ENCODE measurements at regions not wholly inside any gene's neighbourhood (a gene's known extent, or its start where the extent isn't known, plus 50 kb on each side); places are given as distances from the start of the nearest gene placed in this dataset.

GRCh38 chr18:60466677-60467076 is 94.1 kb upstream of the MC4R start:
- no peak overlapping the region for H3K14ac ChIP-seq (ENCODE audit: low read length)
- no peak overlapping the region for H3K9ac ChIP-seq (ENCODE audit: low read length)
- H3K4me2 ChIP-seq (ENCODE audit: low read length), result no peak overlapping the region

GRCh38 chr18:60469387-60470100 is 97.0 kb upstream of the MC4R start:
- no peak overlapping the region for H4K91ac ChIP-seq (ENCODE audit: low read depth, low read length)
- H3K79me2 ChIP-seq (ENCODE audit: control insufficient read depth, insufficient read depth, low read length, poor library complexity), result no peaks in the 10 kb centered on the region
- no peak overlapping the region for H2BK5ac ChIP-seq (ENCODE audit: low read depth, low read length, poor library complexity)
- H3K14ac ChIP-seq (ENCODE audit: low read length), result no peak overlapping the region
- no peak overlapping the region for H2AFZ ChIP-seq (ENCODE audit: insufficient read depth, low read length, poor library complexity)
- no CpG with 5 or more reads among the region's 5 CpGs for WGBS (ENCODE audit: extremely low coverage, insufficient coverage, insufficient read length)
- no peak overlapping the region for H4K8ac ChIP-seq (ENCODE audit: low read depth, low read length)
- H4K12ac ChIP-seq (ENCODE audit: low read depth, low read length), result no peak overlapping the region
- no peak overlapping the region for H3K27ac ChIP-seq (ENCODE audit: low read depth, low read length)
- no peak overlapping the region for H3K18ac ChIP-seq (ENCODE audit: low read length)
- H3K36me3 ChIP-seq (ENCODE audit: control insufficient read depth in 1 of 2, insufficient read depth in 2 of 2, low read length in 2 of 2), result no peaks in the 10 kb centered on the region
- no peak overlapping the region for H2BK12ac ChIP-seq (ENCODE audit: low read length)
- H3K27me3 ChIP-seq (ENCODE audit: insufficient read depth, low read length), result no peaks in the 10 kb centered on the region
- H3K23ac ChIP-seq (ENCODE audit: low read length), result no peak overlapping the region
- H2BK120ac ChIP-seq (ENCODE audit: insufficient read depth, low read length, poor library complexity), result no peak overlapping the region
- no peaks in the 10 kb centered on the region for H3K9me3 ChIP-seq (ENCODE audit: insufficient read depth, low read depth, low read length)
- H3K9ac ChIP-seq (ENCODE audit: low read length), result no peak overlapping the region
- H3K4ac ChIP-seq (ENCODE audit: low read depth, low read length), result no peak overlapping the region
- no peak overlapping the region for H3K4me2 ChIP-seq (ENCODE audit: low read length)
- H3K4me1 ChIP-seq (ENCODE audit: control insufficient read depth in 1 of 2, insufficient read depth in 2 of 2, low read length in 2 of 2), result no peaks in the 10 kb centered on the region
- no peak overlapping the region for H2AK5ac ChIP-seq (ENCODE audit: low read length)
- no peak overlapping the region for H3K4me3 ChIP-seq (ENCODE audit: low read depth, low read length)
- H3K79me1 ChIP-seq (ENCODE audit: low read length), result no peaks in the 10 kb centered on the region
- DNase-seq, result no peak

More at GRCh38 chr18:60466677-60467076, 94.1 kb upstream of the MC4R start:
- Histone ChIP-seq H4K12ac (ENCODE audit: low read depth, low read length) (no peak overlapping the region), H3K27me3 (ENCODE audit: insufficient read depth, low read length) (no peaks in the 10 kb centered on the region), H3K18ac (ENCODE audit: low read length) (no peak overlapping the region), H2BK5ac (ENCODE audit: low read depth, low read length, poor library complexity) (no peak overlapping the region), H3K79me1 (ENCODE audit: low read length) (no peaks in the 10 kb centered on the region), H3K4ac (ENCODE audit: low read depth, low read length) (no peak overlapping the region), H3K36me3 (ENCODE audit: control insufficient read depth in 1 of 2, insufficient read depth in 2 of 2, low read length in 2 of 2) (no peaks in the 10 kb centered on the region), H3K23ac (ENCODE audit: low read length) (no peak overlapping the region), H3K27ac (ENCODE audit: low read depth, low read length) (no peak overlapping the region), H3K4me3 (ENCODE audit: low read depth, low read length) (no peak overlapping the region), H4K91ac (ENCODE audit: low read depth, low read length) (no peak overlapping the region), H3K9me3 (ENCODE audit: insufficient read depth, low read depth, low read length) (no peaks in the 10 kb centered on the region), H2BK12ac (ENCODE audit: low read length) (no peak overlapping the region), H3K4me1 (ENCODE audit: control insufficient read depth in 1 of 2, insufficient read depth in 2 of 2, low read length in 2 of 2) (no peaks in the 10 kb centered on the region), H4K8ac (ENCODE audit: low read depth, low read length) (no peak overlapping the region), H3K79me2 (ENCODE audit: control insufficient read depth, insufficient read depth, low read length, poor library complexity) (no peaks in the 10 kb centered on the region), H2AFZ (ENCODE audit: insufficient read depth, low read length, poor library complexity) (no peak overlapping the region), H2AK5ac (ENCODE audit: low read length) (no peak overlapping the region), H2BK120ac (ENCODE audit: insufficient read depth, low read length, poor library complexity) (no peak overlapping the region)
- WGBS (ENCODE audit: extremely low coverage, insufficient coverage, insufficient read length), result no CpG with 5 or more reads among the region's 3 CpGs
- peak; percentile 60 to 64 for DNase-seq

GRCh38 chr18:60471652-60472051 is 99.1 kb upstream of the MC4R start:
- no peaks in the 10 kb centered on the region for H3K4me1 ChIP-seq (ENCODE audit: control insufficient read depth in 1 of 2, insufficient read depth in 2 of 2, low read length in 2 of 2)
- no peak overlapping the region for H3K4ac ChIP-seq (ENCODE audit: low read depth, low read length)
- H2AK5ac ChIP-seq (ENCODE audit: low read length), result no peak overlapping the region
- H3K79me2 ChIP-seq (ENCODE audit: control insufficient read depth, insufficient read depth, low read length, poor library complexity), result no peaks in the 10 kb centered on the region
- H4K12ac ChIP-seq (ENCODE audit: low read depth, low read length), result no peak overlapping the region
- no peaks in the 10 kb centered on the region for H3K36me3 ChIP-seq (ENCODE audit: control insufficient read depth in 1 of 2, insufficient read depth in 2 of 2, low read length in 2 of 2)
- no peaks in the 10 kb centered on the region for H3K79me1 ChIP-seq (ENCODE audit: low read length)
- H3K9me3 ChIP-seq (ENCODE audit: insufficient read depth, low read depth, low read length), result no peaks in the 10 kb centered on the region
- no peak overlapping the region for H3K4me3 ChIP-seq (ENCODE audit: low read depth, low read length)
- no peak overlapping the region for H3K23ac ChIP-seq (ENCODE audit: low read length)
- no peak overlapping the region for H4K8ac ChIP-seq (ENCODE audit: low read depth, low read length)
- no peak overlapping the region for H3K4me2 ChIP-seq (ENCODE audit: low read length)
- H3K9ac ChIP-seq (ENCODE audit: low read length), result no peak overlapping the region
- no peak overlapping the region for H2AFZ ChIP-seq (ENCODE audit: insufficient read depth, low read length, poor library complexity)
- H4K91ac ChIP-seq (ENCODE audit: low read depth, low read length), result no peak overlapping the region
- H2BK12ac ChIP-seq (ENCODE audit: low read length), result no peak overlapping the region
- DNase-seq, result no peak
- no peak overlapping the region for H3K14ac ChIP-seq (ENCODE audit: low read length)
- WGBS (ENCODE audit: extremely low coverage, insufficient coverage, insufficient read length), result no CpG with 5 or more reads among the region's 1 CpG
- H3K27me3 ChIP-seq (ENCODE audit: insufficient read depth, low read length), result no peaks in the 10 kb centered on the region
- H2BK5ac ChIP-seq (ENCODE audit: low read depth, low read length, poor library complexity), result no peak overlapping the region
- H3K18ac ChIP-seq (ENCODE audit: low read length), result no peak overlapping the region
- H3K27ac ChIP-seq (ENCODE audit: low read depth, low read length), result no peak overlapping the region
- no peak overlapping the region for H2BK120ac ChIP-seq (ENCODE audit: insufficient read depth, low read length, poor library complexity)

GRCh38 chr18:60485201-60485600 is 112.6 kb upstream of the MC4R start:
- WGBS (ENCODE audit: extremely low coverage, insufficient coverage, insufficient read length), result no CpG with 5 or more reads among the region's 2 CpGs
- Histone ChIP-seq H3K4me2 (ENCODE audit: low read length) (no peak overlapping the region), H3K9me3 (ENCODE audit: insufficient read depth, low read depth, low read length) (no peaks in the 10 kb centered on the region), H4K12ac (ENCODE audit: low read depth, low read length) (no peak overlapping the region), H3K18ac (ENCODE audit: low read length) (no peak overlapping the region), H2AK5ac (ENCODE audit: low read length) (no peak overlapping the region), H2AFZ (ENCODE audit: insufficient read depth, low read length, poor library complexity) (no peak overlapping the region), H3K36me3 (ENCODE audit: control insufficient read depth in 1 of 2, insufficient read depth in 2 of 2, low read length in 2 of 2) (no peaks in the 10 kb centered on the region), H3K4me3 (ENCODE audit: low read depth, low read length) (no peak overlapping the region), H4K91ac (ENCODE audit: low read depth, low read length) (no peak overlapping the region), H3K27me3 (ENCODE audit: insufficient read depth, low read length) (no peaks in the 10 kb centered on the region), H3K79me2 (ENCODE audit: control insufficient read depth, insufficient read depth, low read length, poor library complexity) (no peaks in the 10 kb centered on the region), H2BK5ac (ENCODE audit: low read depth, low read length, poor library complexity) (no peak overlapping the region), H3K14ac (ENCODE audit: low read length) (no peak overlapping the region), H3K4me1 (ENCODE audit: control insufficient read depth in 1 of 2, insufficient read depth in 2 of 2, low read length in 2 of 2) (no peaks in the 10 kb centered on the region), H3K27ac (ENCODE audit: low read depth, low read length) (no peak overlapping the region), H3K9ac (ENCODE audit: low read length) (no peak overlapping the region), H2BK120ac (ENCODE audit: insufficient read depth, low read length, poor library complexity) (no peak overlapping the region), H3K79me1 (ENCODE audit: low read length) (no peaks in the 10 kb centered on the region), H3K23ac (ENCODE audit: low read length) (no peak overlapping the region), H4K8ac (ENCODE audit: low read depth, low read length) (no peak overlapping the region), H3K4ac (ENCODE audit: low read depth, low read length) (no peak overlapping the region), H2BK12ac (ENCODE audit: low read length) (no peak overlapping the region)
- DNase-seq, result peak in 1 of 2 donors; percentile 27
